ENCODE measurements at regions not wholly inside any gene's neighbourhood (a gene's known extent, or its start where the extent isn't known, plus 50 kb on each side); places are given as distances from the start of the nearest gene placed in this dataset.

DNA sequence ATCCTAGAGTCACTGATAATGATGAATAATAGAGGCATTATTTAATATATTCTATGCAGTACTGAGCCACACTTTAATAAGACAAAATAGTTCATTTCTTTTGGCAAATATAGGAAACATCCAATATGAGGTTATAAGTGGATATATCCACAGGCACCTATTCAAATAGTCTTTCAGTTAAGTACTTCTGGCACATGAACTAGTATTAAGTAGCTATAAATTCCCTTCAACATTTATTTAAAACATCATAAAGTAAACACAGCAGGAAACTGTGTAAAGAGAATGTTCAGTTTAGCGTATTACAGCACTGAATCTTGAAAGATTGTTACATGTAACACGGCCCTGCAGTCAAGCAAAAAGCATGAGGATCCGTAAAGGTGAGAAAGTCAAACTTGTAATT, 463.3 kb upstream of the KLF12 start:
- H3K27me3 ChIP-seq (replicated peaks in 1 of 7), result no peaks in the 10 kb centered on the region
- WGBS, 5 donors, result 73 to 82% (median 82%) methylated on average over 3 of the region's 3 CpGs
- H3K36me3 ChIP-seq, result no peaks in the 10 kb centered on the region
- TF ChIP-seq, protein P1, sequence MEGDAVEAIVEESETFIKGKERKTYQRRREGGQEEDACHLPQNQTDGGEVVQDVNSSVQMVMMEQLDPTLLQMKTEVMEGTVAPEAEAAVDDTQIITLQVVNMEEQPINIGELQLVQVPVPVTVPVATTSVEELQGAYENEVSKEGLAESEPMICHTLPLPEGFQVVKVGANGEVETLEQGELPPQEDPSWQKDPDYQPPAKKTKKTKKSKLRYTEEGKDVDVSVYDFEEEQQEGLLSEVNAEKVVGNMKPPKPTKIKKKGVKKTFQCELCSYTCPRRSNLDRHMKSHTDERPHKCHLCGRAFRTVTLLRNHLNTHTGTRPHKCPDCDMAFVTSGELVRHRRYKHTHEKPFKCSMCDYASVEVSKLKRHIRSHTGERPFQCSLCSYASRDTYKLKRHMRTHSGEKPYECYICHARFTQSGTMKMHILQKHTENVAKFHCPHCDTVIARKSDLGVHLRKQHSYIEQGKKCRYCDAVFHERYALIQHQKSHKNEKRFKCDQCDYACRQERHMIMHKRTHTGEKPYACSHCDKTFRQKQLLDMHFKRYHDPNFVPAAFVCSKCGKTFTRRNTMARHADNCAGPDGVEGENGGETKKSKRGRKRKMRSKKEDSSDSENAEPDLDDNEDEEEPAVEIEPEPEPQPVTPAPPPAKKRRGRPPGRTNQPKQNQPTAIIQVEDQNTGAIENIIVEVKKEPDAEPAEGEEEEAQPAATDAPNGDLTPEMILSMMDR (IDR thresholded peaks at IDR 0.05 in 8 of 11, conservative IDR thresholded peaks at IDR 0.05 in 3 of 11), result no peak
- no peak for TF ChIP-seq POLR2AphosphoS5 (IDR thresholded peaks at IDR 0.05)
- no peak for TF ChIP-seq POLR2A (IDR thresholded peaks at IDR 0.05)
- DNase-seq, result no peak
- H3K4me1 ChIP-seq, result no peaks in the 10 kb centered on the region
- no peak overlapping the region for H3K27ac ChIP-seq
- peaks cover 0 to 20% (median 14%) of the 10 kb centered on the region in 8 donors for H3K9me3 ChIP-seq
- intact Hi-C loops (cut with DNase I; ENCODE audit: low total_unique reads), result no loop called here
- H3K4me3 ChIP-seq, result no peak overlapping the region

DNA sequence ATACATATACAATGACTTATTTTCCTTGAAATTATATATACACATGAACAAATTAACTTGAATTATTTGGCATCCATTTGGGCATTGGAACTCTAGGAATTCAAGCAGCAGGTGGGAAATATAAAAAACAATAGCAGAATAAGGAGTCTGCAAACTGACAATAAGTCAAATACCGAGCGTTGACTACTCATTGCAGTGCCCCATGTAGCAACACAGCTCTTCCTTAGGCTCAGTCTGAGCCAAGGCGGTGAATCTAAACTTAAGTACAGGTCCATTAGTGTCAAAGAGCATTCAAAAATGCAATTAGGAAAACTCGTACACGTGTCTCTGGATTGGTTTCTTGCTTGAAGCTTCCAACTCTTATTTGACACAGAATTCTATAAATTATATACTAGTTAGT, 462.5 kb upstream of the KLF12 start:
- TF ChIP-seq, protein P1 (IDR thresholded peaks at IDR 0.05 in 8 of 11, conservative IDR thresholded peaks at IDR 0.05 in 3 of 11), result no peak
- TF ChIP-seq POLR2A (IDR thresholded peaks at IDR 0.05) (no peak), POLR2AphosphoS5 (IDR thresholded peaks at IDR 0.05) (no peak)
- Histone ChIP-seq H3K27ac (no peak overlapping the region), H3K27me3 (replicated peaks in 1 of 7) (no peaks in the 10 kb centered on the region), H3K9me3 (peaks cover 0 to 20% (median 14%) of the 10 kb centered on the region in 8 donors), H3K4me3 (no peak overlapping the region), H3K36me3 (no peaks in the 10 kb centered on the region), H3K4me1 (no peaks in the 10 kb centered on the region)
- no peak for DNase-seq
- intact Hi-C loops (cut with DNase I; ENCODE audit: low total_unique reads), result no loop called here
- WGBS, 5 donors, result 65 to 77% (median 68%) methylated on average over 5 of the region's 5 CpGs

DNA sequence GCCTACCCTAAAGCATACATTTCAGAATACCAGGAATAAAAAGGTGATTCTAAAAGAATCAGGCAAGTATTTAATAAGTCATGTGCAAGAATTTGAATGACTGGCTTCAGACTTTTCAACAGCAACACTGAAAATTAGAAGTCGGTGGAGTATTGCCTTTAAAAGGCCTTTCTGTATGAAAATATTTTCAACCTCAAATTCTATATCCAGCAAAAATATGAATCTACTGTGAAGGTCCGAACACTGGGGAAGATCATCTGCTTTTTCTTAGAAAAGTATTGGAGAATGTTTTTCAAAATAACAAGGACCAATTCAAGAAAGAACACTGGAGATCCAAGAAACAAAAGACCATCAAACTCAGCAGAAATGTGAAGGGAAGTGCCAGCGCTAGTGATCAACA, 459.5 kb upstream of the KLF12 start:
- WGBS, 5 donors, result 85 to 92% (median 91%) methylated on average over 3 of the region's 3 CpGs
- H3K27ac ChIP-seq, result no peak overlapping the region
- intact Hi-C loops (cut with DNase I; ENCODE audit: low total_unique reads), result no loop called here
- DNase-seq, result no peak
- no peaks in the 10 kb centered on the region for H3K36me3 ChIP-seq
- no peaks in the 10 kb centered on the region for H3K27me3 ChIP-seq (replicated peaks in 1 of 7)
- no peaks in the 10 kb centered on the region for H3K4me1 ChIP-seq
- TF ChIP-seq, protein P1 (IDR thresholded peaks at IDR 0.05 in 8 of 11, conservative IDR thresholded peaks at IDR 0.05 in 3 of 11), result no peak
- no peak for TF ChIP-seq POLR2A (IDR thresholded peaks at IDR 0.05)
- no peak for TF ChIP-seq POLR2AphosphoS5 (IDR thresholded peaks at IDR 0.05)
- no peak overlapping the region for H3K4me3 ChIP-seq
- peaks cover 0 to 20% (median 14%) of the 10 kb centered on the region in 8 donors for H3K9me3 ChIP-seq

DNA sequence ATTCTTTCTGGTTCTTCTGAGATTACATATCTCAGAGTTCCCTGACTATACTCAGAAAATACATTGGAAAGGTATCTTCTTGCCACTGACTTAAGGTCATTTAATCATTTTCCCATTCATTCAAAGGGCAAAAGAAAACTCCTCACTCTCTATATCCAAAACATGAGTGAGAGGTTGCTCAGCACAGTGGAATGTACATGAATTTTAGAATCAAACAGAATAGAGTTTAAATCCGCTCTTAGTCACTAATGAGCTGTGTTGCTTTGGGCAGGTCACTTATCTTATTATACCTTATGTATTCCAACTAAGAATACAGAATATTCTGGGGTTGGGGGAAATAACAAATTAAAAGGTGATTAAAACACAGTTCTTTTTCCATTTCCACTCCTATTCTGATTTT, 452.6 kb upstream of the KLF12 start:
- TF ChIP-seq POLR2AphosphoS5 (IDR thresholded peaks at IDR 0.05) (no peak), POLR2A (IDR thresholded peaks at IDR 0.05) (no peak)
- TF ChIP-seq, protein P1 (IDR thresholded peaks at IDR 0.05 in 8 of 11, conservative IDR thresholded peaks at IDR 0.05 in 3 of 11), result no peak
- 86 to 96% (median 89%) methylated on average over 1 of the region's 1 CpG for WGBS, 5 donors
- H3K9me3 ChIP-seq, result no peaks in the 10 kb centered on the region
- H3K36me3 ChIP-seq, result no peaks in the 10 kb centered on the region
- no peaks in the 10 kb centered on the region for H3K27me3 ChIP-seq (replicated peaks in 1 of 7)
- H3K4me3 ChIP-seq, result no peak overlapping the region
- no peaks in the 10 kb centered on the region for H3K4me1 ChIP-seq
- H3K27ac ChIP-seq, result no peak overlapping the region
- intact Hi-C loops (cut with DNase I; ENCODE audit: low total_unique reads), result no loop called here
- DNase-seq, result no peak

All from spleen (tissue), 11 donors.